H9 (cell line): ENCODE measurements at regions not wholly inside any gene's neighbourhood (a gene's known extent, or its start where the extent isn't known, plus 50 kb on each side); places are given as distances from the start of the nearest gene placed in this dataset.

ENCODE experiments used
- DNase-seq: peaks from one replicate; pipeline ENCODE4 v3.0.0-alpha.2; 2017
- H2AFZ ChIP-seq: one replicate; pipeline ENCODE4 v1.6.1; 2013; ENCODE audit warnings: mild to moderate bottlenecking, low read length, control low read depth, moderate library complexity
- H2AK5ac ChIP-seq: 2 replicates; pipeline ENCODE4 v1.6.1; 2013; ENCODE audit warnings: low read length, control low read depth, mixed read lengths; ENCODE audit not compliant: insufficient read length
- H2BK120ac ChIP-seq: one replicate; pipeline ENCODE4 v1.6.1; 2013; ENCODE audit warnings: low read depth, mild to moderate bottlenecking, low read length, control low read depth, inconsistent platforms; ENCODE audit not compliant: poor library complexity, severe bottlenecking
- H2BK12ac ChIP-seq: 2 replicates; pipeline ENCODE4 v1.6.1; 2013; ENCODE audit warnings: low read length, control low read depth, mixed read lengths, low read depth; ENCODE audit not compliant: insufficient read length
- H2BK15ac ChIP-seq: 2 replicates; pipeline ENCODE4 v1.6.1; 2013; ENCODE audit warnings: low read depth, low read length, control low read depth
- H2BK20ac ChIP-seq: one replicate; pipeline ENCODE4 v1.6.1; 2013; ENCODE audit warnings: low read depth, mild to moderate bottlenecking, low read length, control low read depth, inconsistent platforms; ENCODE audit not compliant: poor library complexity, severe bottlenecking
- H2BK5ac ChIP-seq: 2 replicates; pipeline ENCODE4 v1.6.1; 2013; ENCODE audit warnings: low read length, control low read depth, mixed read lengths; ENCODE audit not compliant: insufficient read length
- H3K14ac ChIP-seq: 2 replicates; pipeline ENCODE4 v1.6.1; 2013; ENCODE audit warnings: low read length, control low read depth; ENCODE audit not compliant: insufficient read depth
- H3K18ac ChIP-seq: 2 replicates; pipeline ENCODE4 v1.6.1; 2013; ENCODE audit warnings: low read depth, mild to moderate bottlenecking, mixed read lengths, low read length, control low read depth; ENCODE audit not compliant: insufficient read length
- H3K23ac ChIP-seq: 2 replicates; pipeline ENCODE4 v1.6.1; 2013; ENCODE audit warnings: low read length, control low read depth, mixed read lengths, low read depth; ENCODE audit not compliant: insufficient read length
- H3K23me2 ChIP-seq: 2 replicates; pipeline ENCODE4 v1.6.1; 2013; ENCODE audit warnings: low read depth, mild to moderate bottlenecking, mixed read lengths, low read length, control low read depth; ENCODE audit not compliant: insufficient read length, poor library complexity, severe bottlenecking
- H3K27ac ChIP-seq: 2 replicates; pipeline ENCODE4 v1.5.1; 2013; ENCODE audit warnings: low read length, control low read depth, mixed read lengths, low read depth; ENCODE audit not compliant: insufficient read length
- H3K27me3 ChIP-seq: 2 replicates; pipeline ENCODE4 v1.6.1; 2013; ENCODE audit warnings: low read length, control low read depth, inconsistent platforms; ENCODE audit not compliant: insufficient read depth
- H3K4ac ChIP-seq: 2 replicates; pipeline ENCODE4 v1.6.1; 2013; ENCODE audit warnings: low read depth, mild to moderate bottlenecking, control low read depth, inconsistent platforms, low read length, moderate library complexity
- H3K4me1 ChIP-seq: 2 replicates; pipeline ENCODE4 v1.6.1; 2013; ENCODE audit warnings: low read length, control low read depth, inconsistent platforms; ENCODE audit not compliant: insufficient read depth
- H3K4me2 ChIP-seq: 2 replicates; pipeline ENCODE4 v1.6.1; 2013; ENCODE audit warnings: low read length, control low read depth, mixed read lengths; ENCODE audit not compliant: insufficient read length, insufficient read depth
- H3K56ac ChIP-seq: 2 replicates; pipeline ENCODE4 v1.6.1; 2013; ENCODE audit warnings: low read depth, mild to moderate bottlenecking, mixed read lengths, low read length, control low read depth; ENCODE audit not compliant: insufficient read length
- H3K79me1 ChIP-seq: 2 replicates; pipeline ENCODE4 v1.6.1; 2013; ENCODE audit warnings: low read depth, mild to moderate bottlenecking, moderate library complexity, low read length, control low read depth, inconsistent platforms; ENCODE audit not compliant: insufficient read depth, poor library complexity, severe bottlenecking
- H3K79me2 ChIP-seq: 2 replicates; pipeline ENCODE4 v1.6.1; 2013; ENCODE audit warnings: low read length, control low read depth, inconsistent platforms; ENCODE audit not compliant: insufficient read depth
- H3K9ac ChIP-seq: 2 replicates; pipeline ENCODE4 v1.6.1; 2013; ENCODE audit warnings: low read length, control low read depth, mixed read lengths; ENCODE audit not compliant: insufficient read length; ENCODE audit errors: extremely low read depth
- H3K9me3 ChIP-seq: one replicate; pipeline ENCODE4 v1.6.1; 2013; ENCODE audit warnings: low read depth, low read length, inconsistent platforms; ENCODE audit not compliant: control insufficient read depth
- H3T11ph ChIP-seq: one replicate; pipeline ENCODE4 v1.6.1; 2013; ENCODE audit warnings: mild to moderate bottlenecking, low read length, control low read depth, inconsistent platforms
- H4K20me1 ChIP-seq: one replicate; pipeline ENCODE4 v1.6.1; 2013; ENCODE audit not compliant: control insufficient read depth, insufficient read length, insufficient read depth
- H4K5ac ChIP-seq: 2 replicates; pipeline ENCODE4 v1.6.1; 2013; ENCODE audit warnings: low read depth, mild to moderate bottlenecking, mixed read lengths, low read length, control low read depth; ENCODE audit not compliant: insufficient read length
- H4K8ac ChIP-seq: replicated peaks from 2 replicates; pipeline ENCODE4 v1.6.1; 2013; ENCODE audit warnings: low read length, control low read depth, mixed read lengths, low read depth; ENCODE audit not compliant: insufficient read length
- H4K91ac ChIP-seq: 2 replicates; pipeline ENCODE4 v1.6.1; 2013; ENCODE audit warnings: low read depth, mild to moderate bottlenecking, moderate library complexity, mixed read lengths, low read length, control low read depth; ENCODE audit not compliant: insufficient read length
- H3K27ac Mint-ChIP-seq, 3 experiments: 2 replicates in 2 of 3; 3 replicates in 1 of 3; pipeline ENCODE4 v1.8.0; 2020 to 2021; ENCODE audit warnings: mixed read lengths in 3 of 3, mild to moderate bottlenecking in 1 of 3, moderate library complexity in 1 of 3
- H3K27me3 Mint-ChIP-seq: 2 replicates; pipeline ENCODE4 v1.8.0; 2021; ENCODE audit warnings: low read depth, mild to moderate bottlenecking, moderate library complexity, mixed read lengths
- H3K36me3 Mint-ChIP-seq, 3 experiments: 2 replicates in 2 of 3; 3 replicates in 1 of 3; pipeline ENCODE4 v1.8.0; 2020 to 2021; ENCODE audit warnings: low read depth in 3 of 3, mixed read lengths in 3 of 3; ENCODE audit not compliant: insufficient read depth in 1 of 3
- H3K4me1 Mint-ChIP-seq, 2 experiments: 2 replicates each; pipeline ENCODE4 v1.8.0; 2020; ENCODE audit warnings: mixed read lengths in 2 of 2
- H3K4me3 Mint-ChIP-seq, 2 experiments: 2 replicates in 1 of 2; 3 replicates in 1 of 2; pipeline ENCODE4 v1.8.0; 2020 to 2021; ENCODE audit warnings: mild to moderate bottlenecking in 2 of 2, mixed read lengths in 2 of 2, moderate library complexity in 1 of 2
- H3K9me3 Mint-ChIP-seq, 2 experiments: 2 replicates in 1 of 2; 3 replicates in 1 of 2; pipeline ENCODE4 v1.8.0; 2020; ENCODE audit warnings: mild to moderate bottlenecking in 2 of 2, mixed read lengths in 2 of 2, moderate library complexity in 1 of 2
- WGBS: extraction: QIAGEN DNeasy Blood & Tissue Kit; methylation state at CpG from one replicate; pipeline ENCODE4 v1.1.7; 2013; ENCODE audit warnings: missing lambda C conversion rate, low lambda C conversion rate, mixed read lengths; ENCODE audit not compliant: insufficient read length; ENCODE audit errors: extremely low coverage; 5-methylcytosine and 5-hydroxymethylcytosine counted together
- TF ChIP-seq, protein P1 (sequence below): fragments of 200-600 bp; sonication (generic); conservative IDR thresholded peaks from 3 replicates; pipeline ENCODE4 v1.8.0; 2021; ENCODE audit warnings: antibody characterized with exemption, mild to moderate bottlenecking

GRCh38 chr10:17504547-17505245 lies 50.3 kb upstream of the ST8SIA6 start:
- no peaks in the 10 kb centered on the region for H3K9me3 ChIP-seq

More at GRCh38 chr10:17504547-17505245, 50.3 kb upstream of the ST8SIA6 start:
- TF ChIP-seq, protein P1, sequence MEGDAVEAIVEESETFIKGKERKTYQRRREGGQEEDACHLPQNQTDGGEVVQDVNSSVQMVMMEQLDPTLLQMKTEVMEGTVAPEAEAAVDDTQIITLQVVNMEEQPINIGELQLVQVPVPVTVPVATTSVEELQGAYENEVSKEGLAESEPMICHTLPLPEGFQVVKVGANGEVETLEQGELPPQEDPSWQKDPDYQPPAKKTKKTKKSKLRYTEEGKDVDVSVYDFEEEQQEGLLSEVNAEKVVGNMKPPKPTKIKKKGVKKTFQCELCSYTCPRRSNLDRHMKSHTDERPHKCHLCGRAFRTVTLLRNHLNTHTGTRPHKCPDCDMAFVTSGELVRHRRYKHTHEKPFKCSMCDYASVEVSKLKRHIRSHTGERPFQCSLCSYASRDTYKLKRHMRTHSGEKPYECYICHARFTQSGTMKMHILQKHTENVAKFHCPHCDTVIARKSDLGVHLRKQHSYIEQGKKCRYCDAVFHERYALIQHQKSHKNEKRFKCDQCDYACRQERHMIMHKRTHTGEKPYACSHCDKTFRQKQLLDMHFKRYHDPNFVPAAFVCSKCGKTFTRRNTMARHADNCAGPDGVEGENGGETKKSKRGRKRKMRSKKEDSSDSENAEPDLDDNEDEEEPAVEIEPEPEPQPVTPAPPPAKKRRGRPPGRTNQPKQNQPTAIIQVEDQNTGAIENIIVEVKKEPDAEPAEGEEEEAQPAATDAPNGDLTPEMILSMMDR: no peak
- Histone ChIP-seq H3K27me3 (no peaks in the 10 kb centered on the region), H4K91ac (no peak overlapping the region), H3K4me1 (no peaks in the 10 kb centered on the region), H3K79me2 (no peaks in the 10 kb centered on the region), H3T11ph (no peak overlapping the region), H3K79me1 (no peaks in the 10 kb centered on the region), H2BK120ac (no peak overlapping the region), H2BK20ac (no peak overlapping the region), H4K20me1 (no peaks in the 10 kb centered on the region), H2BK5ac (no peak overlapping the region), H3K18ac (no peak overlapping the region), H3K14ac (no peak overlapping the region), H2BK15ac (no peak overlapping the region), H3K9ac (no peak overlapping the region), H2AFZ (no peak overlapping the region), H4K5ac (no peak overlapping the region), H2AK5ac (no peak overlapping the region), H3K4ac (no peak overlapping the region), H3K27ac (no peak overlapping the region), H2BK12ac (no peak overlapping the region), H3K23me2 (no peaks in the 10 kb centered on the region), H4K8ac (no peak overlapping the region), H3K23ac (no peak overlapping the region), H3K4me2 (no peak overlapping the region), H3K56ac (no peak overlapping the region)
- Mint-ChIP-seq H3K4me3 (no peak overlapping the region), H3K36me3 (no peaks in the 10 kb centered on the region), H3K27me3 (0 out of 2 replicates have a peak, but pooled peaks cover 4% of the 10 kb centered on the region), H3K27ac (no peak overlapping the region), H3K4me1 (no peaks in the 10 kb centered on the region), H3K9me3 (no peaks in the 10 kb centered on the region)
- no peak for DNase-seq
- WGBS: no CpG with 5 or more reads among the region's 6 CpGs
